Fibroblast of villous mesenchyme (primary cell): ENCODE measurements at regions not wholly inside any gene's neighbourhood (a gene's known extent, or its start where the extent isn't known, plus 50 kb on each side); places are given as distances from the start of the nearest gene placed in this dataset.

Experiments
- DNase-seq: peaks from one replicate; pipeline ENCODE4 v3.0.0-alpha.2; 2010; ENCODE audit warnings: low read depth
- H3K4me3 ChIP-seq: 2 replicates; pipeline ENCODE4 v1.5.1; 2011; ENCODE audit warnings: low read depth, mild to moderate bottlenecking, low read length
- CTCF ChIP-seq: IDR thresholded peaks from 2 replicates; pipeline ENCODE4 v1.5.1; 2012; ENCODE audit warnings: low read depth, mild to moderate bottlenecking, low read length; ENCODE audit not compliant: insufficient read depth

GRCh38 chr2:8064603-8065002, 617.3 kb upstream of the ID2 start:
- H3K4me3 ChIP-seq: no peak overlapping the region
- TF ChIP-seq CTCF: no peak
- no peak for DNase-seq

DNA sequence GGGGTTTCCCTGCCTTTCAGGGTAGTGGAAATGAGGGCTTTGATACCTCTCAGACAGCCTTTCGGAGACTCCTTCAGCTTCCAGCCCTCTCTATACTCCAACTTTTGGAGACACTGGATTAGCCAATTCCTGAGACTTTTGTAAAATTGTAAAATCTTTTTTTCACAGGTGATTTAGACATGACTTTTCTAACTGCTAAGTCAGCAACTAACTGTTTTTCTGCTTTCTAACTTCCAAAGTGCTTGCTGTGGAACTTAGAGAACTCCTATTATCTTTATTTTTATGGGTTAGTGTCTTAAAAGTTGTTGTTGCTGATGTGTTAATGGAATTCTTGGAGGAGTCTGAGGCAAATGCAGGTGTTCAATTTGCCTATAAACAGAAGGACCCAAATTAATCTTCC, 616.7 kb upstream of the ID2 start:
- no peak for TF ChIP-seq CTCF
- no peak overlapping the region for H3K4me3 ChIP-seq
- no peak for DNase-seq

DNA sequence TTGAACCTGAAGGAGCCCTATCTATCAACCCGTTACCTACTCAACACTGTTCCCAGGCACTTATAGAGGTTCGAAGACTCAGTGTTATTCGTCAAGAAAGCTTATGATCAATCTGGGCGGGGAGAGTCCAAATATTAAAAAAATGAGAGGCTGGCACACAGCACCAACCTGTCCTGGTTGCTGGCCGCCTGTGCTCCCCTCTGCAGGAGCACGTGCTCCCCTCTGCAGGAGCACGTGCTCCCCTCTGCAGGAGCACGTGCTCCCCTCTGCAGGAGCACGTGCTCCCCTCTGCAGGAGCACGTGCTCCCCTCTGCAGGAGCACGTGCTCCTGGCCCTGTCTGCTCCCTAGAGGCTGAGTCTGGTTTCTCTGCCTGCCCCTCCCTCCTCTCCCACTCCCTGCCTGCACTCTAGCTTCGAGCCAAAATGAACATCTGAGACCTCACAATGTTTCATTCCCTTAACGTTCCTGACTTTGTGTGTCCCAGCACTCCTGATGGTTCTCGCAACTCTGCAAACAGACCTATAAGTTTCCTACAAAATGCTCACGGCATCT, 614.0 kb upstream of the ID2 start:
- DNase-seq: no peak
- TF ChIP-seq CTCF: no peak
- no peak overlapping the region for H3K4me3 ChIP-seq

- DNase-seq: no peak
- no peak overlapping the region for H3K4me3 ChIP-seq
- TF ChIP-seq CTCF: no peak
Measured at GRCh38 chr2:8072907-8073306, 608.9 kb upstream of the ID2 start.

- no peak for TF ChIP-seq CTCF
- no peak for DNase-seq
- no peak overlapping the region for H3K4me3 ChIP-seq
Measured at GRCh38 chr2:8073916-8074315, 607.9 kb upstream of the ID2 start.

DNA sequence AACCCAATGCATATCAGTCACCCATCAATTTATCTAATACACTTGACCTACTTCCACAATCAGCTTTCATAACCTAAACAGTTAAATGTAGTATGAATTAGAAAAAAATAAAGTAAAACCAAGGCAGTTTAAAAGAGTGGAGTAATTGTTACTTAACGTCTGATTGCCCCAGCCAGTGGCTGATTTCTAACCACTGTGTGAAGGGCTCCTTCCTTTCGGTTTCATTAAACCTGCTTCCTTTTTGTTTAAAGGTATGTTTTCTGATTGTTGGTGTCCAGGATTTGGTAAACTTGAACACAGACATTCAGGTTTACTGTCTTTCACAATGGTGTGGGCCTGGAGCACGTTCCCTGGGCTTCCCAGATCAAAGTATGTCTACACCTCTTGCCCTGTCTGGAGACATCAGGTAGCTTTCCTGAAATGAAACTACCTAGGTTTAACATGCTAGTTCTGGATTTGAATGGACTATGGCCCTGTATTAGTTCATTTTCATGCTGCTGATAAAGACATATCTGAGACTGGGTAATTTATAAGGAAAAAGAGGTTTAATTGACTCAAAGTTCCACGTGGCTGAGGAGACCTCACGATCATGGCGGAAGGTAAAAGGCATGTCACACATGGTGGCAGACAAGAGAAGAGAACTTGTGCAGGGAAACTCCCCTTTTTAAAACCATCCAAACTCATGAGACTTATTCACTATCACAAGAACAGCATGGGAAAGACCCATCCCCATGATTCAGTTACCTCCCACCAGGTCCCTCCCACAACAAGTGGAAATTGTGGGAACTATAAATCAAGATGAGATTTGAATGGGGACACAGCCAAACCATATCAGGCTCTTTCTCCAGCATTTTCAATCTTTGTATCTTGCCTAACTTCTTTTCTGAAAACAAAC, 605.2 kb upstream of the ID2 start:
- no peak for TF ChIP-seq CTCF
- no peak overlapping the region for H3K4me3 ChIP-seq
- no peak for DNase-seq
